ENCODE measurements at regions not wholly inside any gene's neighbourhood (a gene's known extent, or its start where the extent isn't known, plus 50 kb on each side); places are given as distances from the start of the nearest gene placed in this dataset.

DNA sequence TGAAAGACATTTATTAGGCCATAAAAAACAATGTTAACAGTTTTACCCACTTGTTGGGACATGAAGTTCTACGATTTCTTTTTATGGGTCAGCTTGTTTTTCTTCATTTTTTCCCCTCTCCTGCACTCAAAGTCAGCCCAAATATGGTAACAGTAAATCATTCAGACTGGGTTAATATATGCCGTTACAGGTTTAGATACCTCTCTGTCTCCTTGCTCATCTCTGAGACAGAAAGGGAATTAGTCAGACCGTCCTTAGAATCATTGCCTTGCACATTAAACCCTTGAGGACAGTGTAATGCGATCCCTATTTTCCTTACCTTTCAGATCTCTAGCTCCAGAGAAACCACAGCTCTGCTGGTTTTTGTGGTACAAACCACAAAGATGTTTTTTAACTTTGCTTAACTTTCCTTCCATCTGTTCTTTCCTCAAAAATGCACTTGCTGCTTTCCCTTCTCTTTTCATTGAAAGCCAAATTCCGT, 613.3 kb downstream of the PLPP3 start:
- Mint-ChIP-seq H3K4me1 (ENCODE audit: unreplicated experiment) (peaks cover 6% of the 10 kb centered on the region), H3K36me3 (ENCODE audit: low read depth, unreplicated experiment) (no peaks in the 10 kb centered on the region), H3K27me3 (ENCODE audit: unreplicated experiment) (no peaks in the 10 kb centered on the region), H3K4me3 (ENCODE audit: unreplicated experiment) (no peak overlapping the region), H3K27ac (ENCODE audit: unreplicated experiment) (no peak overlapping the region), H3K9me3 (ENCODE audit: unreplicated experiment) (no peaks in the 10 kb centered on the region)
- DNase-seq (ENCODE audit: low spot score), result no peak
- TF ChIP-seq, protein P1, sequence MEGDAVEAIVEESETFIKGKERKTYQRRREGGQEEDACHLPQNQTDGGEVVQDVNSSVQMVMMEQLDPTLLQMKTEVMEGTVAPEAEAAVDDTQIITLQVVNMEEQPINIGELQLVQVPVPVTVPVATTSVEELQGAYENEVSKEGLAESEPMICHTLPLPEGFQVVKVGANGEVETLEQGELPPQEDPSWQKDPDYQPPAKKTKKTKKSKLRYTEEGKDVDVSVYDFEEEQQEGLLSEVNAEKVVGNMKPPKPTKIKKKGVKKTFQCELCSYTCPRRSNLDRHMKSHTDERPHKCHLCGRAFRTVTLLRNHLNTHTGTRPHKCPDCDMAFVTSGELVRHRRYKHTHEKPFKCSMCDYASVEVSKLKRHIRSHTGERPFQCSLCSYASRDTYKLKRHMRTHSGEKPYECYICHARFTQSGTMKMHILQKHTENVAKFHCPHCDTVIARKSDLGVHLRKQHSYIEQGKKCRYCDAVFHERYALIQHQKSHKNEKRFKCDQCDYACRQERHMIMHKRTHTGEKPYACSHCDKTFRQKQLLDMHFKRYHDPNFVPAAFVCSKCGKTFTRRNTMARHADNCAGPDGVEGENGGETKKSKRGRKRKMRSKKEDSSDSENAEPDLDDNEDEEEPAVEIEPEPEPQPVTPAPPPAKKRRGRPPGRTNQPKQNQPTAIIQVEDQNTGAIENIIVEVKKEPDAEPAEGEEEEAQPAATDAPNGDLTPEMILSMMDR (IDR thresholded peaks at IDR 0.05; ENCODE audit: unreplicated experiment), result no peak

DNA sequence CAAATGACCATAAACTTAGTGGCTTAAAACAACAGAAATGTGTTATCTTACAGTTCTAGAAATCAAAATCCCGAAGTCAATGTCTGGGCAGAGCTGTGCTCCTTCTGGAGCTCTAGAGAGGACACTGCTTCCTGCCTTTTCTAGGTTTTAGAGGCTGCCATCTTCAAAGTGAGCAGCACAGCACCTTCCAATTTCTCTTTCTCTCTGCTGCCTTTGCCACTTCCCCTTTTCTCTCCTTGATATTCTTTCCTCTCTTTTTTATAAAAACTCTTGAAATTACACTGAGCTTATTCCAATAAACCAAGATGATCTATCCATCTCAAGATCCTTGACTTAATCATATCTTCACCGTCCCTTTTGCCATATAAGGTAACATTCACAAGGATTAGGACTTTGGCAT, 616.9 kb downstream of the PLPP3 start:
- Mint-ChIP-seq H3K27me3 (ENCODE audit: unreplicated experiment) (no peaks in the 10 kb centered on the region), H3K36me3 (ENCODE audit: low read depth, unreplicated experiment) (no peaks in the 10 kb centered on the region), H3K4me1 (ENCODE audit: unreplicated experiment) (no peaks in the 10 kb centered on the region), H3K9me3 (ENCODE audit: unreplicated experiment) (no peaks in the 10 kb centered on the region), H3K27ac (ENCODE audit: unreplicated experiment) (no peak overlapping the region), H3K4me3 (ENCODE audit: unreplicated experiment) (no peak overlapping the region)
- TF ChIP-seq, protein P1 (IDR thresholded peaks at IDR 0.05; ENCODE audit: unreplicated experiment), result no peak
- no peak for DNase-seq (ENCODE audit: low spot score)

DNA sequence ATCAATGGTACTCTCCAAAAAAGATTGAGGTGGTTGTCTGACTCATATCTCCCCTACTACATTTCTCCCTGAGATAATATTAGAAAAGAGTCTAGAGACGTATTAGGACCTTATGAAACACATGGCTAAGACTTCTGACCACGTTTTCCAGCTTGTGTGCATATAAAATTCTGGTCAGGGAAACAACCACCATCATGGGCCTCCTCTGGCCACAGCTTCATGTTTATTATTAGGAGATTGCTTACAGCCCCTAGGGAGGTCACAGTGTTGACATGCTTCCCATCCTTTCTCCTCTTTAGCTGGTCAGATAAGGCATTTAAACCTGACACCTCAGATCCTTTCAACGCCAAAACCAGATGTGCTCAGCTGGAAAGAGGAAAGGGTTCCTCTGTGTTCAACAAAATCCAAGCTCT, 620.2 kb downstream of the PLPP3 start:
- H3K4me3 Mint-ChIP-seq (ENCODE audit: unreplicated experiment), result no peak overlapping the region
- no peaks in the 10 kb centered on the region for H3K36me3 Mint-ChIP-seq (ENCODE audit: low read depth, unreplicated experiment)
- TF ChIP-seq, protein P1 (IDR thresholded peaks at IDR 0.05; ENCODE audit: unreplicated experiment), result no peak
- no peaks in the 10 kb centered on the region for H3K4me1 Mint-ChIP-seq (ENCODE audit: unreplicated experiment)
- no peaks in the 10 kb centered on the region for H3K27me3 Mint-ChIP-seq (ENCODE audit: unreplicated experiment)
- no peak overlapping the region for H3K27ac Mint-ChIP-seq (ENCODE audit: unreplicated experiment)
- H3K9me3 Mint-ChIP-seq (ENCODE audit: unreplicated experiment), result no peaks in the 10 kb centered on the region
- no peak for DNase-seq (ENCODE audit: low spot score)

DNA sequence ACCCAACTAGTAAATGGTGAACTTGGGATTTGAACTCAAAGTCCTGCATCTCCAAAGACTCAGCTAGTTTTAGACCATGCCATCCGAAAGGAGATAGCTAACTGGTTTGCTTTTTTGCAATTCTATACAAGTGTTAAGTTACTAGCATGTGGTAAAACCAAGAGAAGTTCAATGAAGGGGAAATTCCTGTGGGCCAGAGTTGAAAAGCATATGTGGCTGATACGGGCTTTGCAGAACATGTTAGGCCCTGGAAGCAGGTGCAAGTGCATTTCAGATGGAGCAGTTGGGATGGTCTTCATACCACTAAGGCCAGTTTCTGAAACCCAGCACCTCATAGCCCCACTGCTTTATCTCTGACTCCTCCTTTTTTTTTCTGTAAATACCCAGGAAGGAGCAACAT, 620.9 kb downstream of the PLPP3 start:
- H3K36me3 Mint-ChIP-seq (ENCODE audit: low read depth, unreplicated experiment), result no peaks in the 10 kb centered on the region
- H3K4me1 Mint-ChIP-seq (ENCODE audit: unreplicated experiment), result no peaks in the 10 kb centered on the region
- TF ChIP-seq, protein P1 (IDR thresholded peaks at IDR 0.05; ENCODE audit: unreplicated experiment), result no peak
- no peaks in the 10 kb centered on the region for H3K27me3 Mint-ChIP-seq (ENCODE audit: unreplicated experiment)
- H3K27ac Mint-ChIP-seq (ENCODE audit: unreplicated experiment), result no peak overlapping the region
- DNase-seq (ENCODE audit: low spot score), result no peak
- H3K4me3 Mint-ChIP-seq (ENCODE audit: unreplicated experiment), result no peak overlapping the region
- no peaks in the 10 kb centered on the region for H3K9me3 Mint-ChIP-seq (ENCODE audit: unreplicated experiment)

DNA sequence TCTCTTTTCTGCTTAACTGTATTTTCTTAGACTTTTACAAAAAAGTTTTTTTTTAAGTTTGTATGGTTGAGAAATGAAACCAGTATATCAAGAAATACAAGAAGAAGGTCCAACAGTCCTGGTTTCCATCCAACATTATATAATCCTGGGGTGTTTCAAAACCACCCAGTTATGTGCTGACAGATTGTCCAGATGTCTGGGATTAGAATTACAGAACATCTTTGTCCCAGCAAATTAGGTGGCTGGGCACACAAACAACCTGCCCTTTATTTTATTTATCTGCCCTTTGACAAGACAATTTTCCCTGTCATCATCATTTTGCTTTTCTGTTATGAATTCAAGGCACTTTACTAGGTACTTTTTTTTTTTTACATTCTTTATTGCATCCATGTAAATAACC, 622.1 kb downstream of the PLPP3 start:
- Mint-ChIP-seq H3K4me3 (ENCODE audit: unreplicated experiment) (no peak overlapping the region), H3K36me3 (ENCODE audit: low read depth, unreplicated experiment) (no peaks in the 10 kb centered on the region), H3K4me1 (ENCODE audit: unreplicated experiment) (no peaks in the 10 kb centered on the region), H3K27ac (ENCODE audit: unreplicated experiment) (no peak overlapping the region), H3K27me3 (ENCODE audit: unreplicated experiment) (no peaks in the 10 kb centered on the region), H3K9me3 (ENCODE audit: unreplicated experiment) (no peaks in the 10 kb centered on the region)
- no peak for DNase-seq (ENCODE audit: low spot score)
- TF ChIP-seq, protein P1 (IDR thresholded peaks at IDR 0.05; ENCODE audit: unreplicated experiment), result no peak

Data from endothelial cell (in vitro differentiated cells).